Activated T-cell treated with anti-CD3 and anti-CD28 coated beads, Interleukin-2, amount 50 U/mL, for 48 hours (primary cell): ENCODE measurements at regions not wholly inside any gene's neighbourhood (a gene's known extent, or its start where the extent isn't known, plus 50 kb on each side); places are given as distances from the start of the nearest gene placed in this dataset.
"Not testable (repeated sequence)": the region's sequence is repeated elsewhere in the genome, so short reads cannot be mapped to it uniquely, and the experiment has no call there.

Experiments used
- DNase-seq, 2 experiments: peaks; one replicate each; pipeline ENCODE4 v3.0.0-alpha.2; 2020

GRCh38 chr1:25130895-25131294 lies 101.4 kb downstream of the SYF2 start:
- DNase-seq, result no peak

- no peak for DNase-seq
These were observed 102.9 kb downstream of the SYF2 start for GRCh38 chr1:25129380-25129779.

DNA sequence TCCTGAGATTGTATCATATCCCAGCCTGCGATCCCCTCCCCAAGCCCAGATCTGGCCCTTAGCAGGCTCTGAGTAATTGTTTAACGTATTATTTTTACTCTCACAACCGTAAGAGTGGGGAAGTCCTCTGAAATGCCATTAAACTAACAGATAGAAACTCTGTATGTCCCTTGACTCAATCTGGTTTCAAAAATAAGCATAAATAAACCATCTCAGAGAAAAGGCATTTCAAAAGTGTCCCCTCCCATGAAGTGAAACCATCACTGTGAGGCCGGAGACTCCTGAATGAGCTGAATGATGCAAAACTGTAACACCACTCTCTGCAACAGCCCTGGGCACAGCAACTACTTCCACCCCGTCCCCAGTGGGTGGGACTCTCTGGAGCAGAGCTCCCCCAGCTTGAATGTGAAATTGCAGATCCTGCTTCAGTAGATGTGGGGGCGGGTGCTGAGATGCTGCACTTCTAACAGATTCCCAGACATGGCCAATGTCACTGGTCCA lies 104.1 kb downstream of the SYF2 start:
- no peak for DNase-seq

GRCh38 chr1:25126562-25126961 lies 105.7 kb downstream of the SYF2 start:
- DNase-seq, result no peak

GRCh38 chr1:25123551-25123950 lies 108.8 kb downstream of the SYF2 start:
- peak in 1 of 2 experiments; percentile 36 for DNase-seq

DNA sequence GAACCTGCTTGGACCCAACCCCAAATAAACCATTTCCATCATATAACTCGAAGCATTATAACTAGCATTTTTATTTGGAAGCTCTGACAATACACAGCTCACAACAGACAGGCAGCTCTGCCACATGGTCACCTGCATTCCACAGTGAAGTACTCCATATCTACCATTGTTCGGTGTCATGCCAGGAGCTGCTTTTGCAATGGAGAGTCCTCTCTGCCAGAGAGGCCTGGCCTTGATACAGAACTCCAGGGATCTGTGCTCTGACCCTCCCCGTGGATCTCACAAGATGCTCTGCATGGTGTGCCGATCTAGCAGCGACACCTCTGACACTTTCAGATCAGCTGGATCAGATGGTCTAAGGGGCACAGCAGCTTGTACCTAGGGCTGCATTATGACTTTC lies 109.6 kb downstream of the SYF2 start:
- no peak for DNase-seq

GRCh38 chr1:25120281-25120680 lies 112.0 kb downstream of the SYF2 start:
- no peak for DNase-seq

DNA sequence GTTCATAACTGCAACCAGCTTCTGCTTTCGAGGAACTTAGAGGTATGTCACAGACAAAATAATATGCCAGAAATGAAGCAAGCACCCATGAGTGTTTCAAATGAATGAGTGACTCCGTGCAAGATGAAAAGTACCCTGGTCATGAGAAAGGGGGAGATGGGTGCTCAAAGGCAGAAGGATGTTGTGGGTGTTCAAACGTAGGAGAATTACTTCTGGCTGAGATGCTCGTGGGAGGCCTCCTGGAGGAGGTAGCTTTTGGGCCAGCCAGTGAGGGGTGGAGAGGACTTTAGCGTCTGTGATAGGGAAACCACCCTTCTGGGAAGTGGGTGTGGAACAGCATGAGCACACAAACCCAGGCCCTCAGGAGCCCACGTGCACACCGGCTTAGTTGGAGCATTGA lies 113.8 kb downstream of the SYF2 start:
- DNase-seq, result peak; percentile 53 to 63

DNA sequence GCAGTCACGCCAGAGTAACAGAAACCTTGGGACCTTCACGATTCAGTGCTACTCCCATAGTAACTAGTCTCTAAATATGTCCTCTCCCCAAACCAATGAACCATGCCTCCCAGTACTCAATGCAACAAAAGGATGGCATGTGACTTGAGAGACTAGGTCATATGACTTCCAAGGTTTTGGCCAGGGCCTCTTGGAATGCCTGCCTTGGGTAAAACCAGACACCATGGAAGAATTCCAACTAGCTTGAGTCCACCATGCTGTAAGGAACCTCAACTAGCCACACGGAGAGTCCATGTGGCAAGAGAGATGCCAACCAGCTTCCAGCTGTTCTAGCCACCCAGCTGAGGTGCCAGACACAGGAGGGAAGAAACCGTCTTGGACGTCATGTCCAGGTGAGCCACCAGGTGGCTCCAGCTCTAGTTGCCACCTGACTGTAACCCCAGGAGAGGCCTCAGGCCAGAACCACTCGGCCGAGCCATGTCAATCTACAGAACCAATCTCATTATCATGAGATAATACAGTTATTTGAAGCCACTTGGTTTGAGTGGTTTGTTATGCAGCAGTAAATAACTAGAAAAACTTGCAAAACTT lies 115.0 kb downstream of the SYF2 start:
- peak; percentile 54 to 64 for DNase-seq

DNA sequence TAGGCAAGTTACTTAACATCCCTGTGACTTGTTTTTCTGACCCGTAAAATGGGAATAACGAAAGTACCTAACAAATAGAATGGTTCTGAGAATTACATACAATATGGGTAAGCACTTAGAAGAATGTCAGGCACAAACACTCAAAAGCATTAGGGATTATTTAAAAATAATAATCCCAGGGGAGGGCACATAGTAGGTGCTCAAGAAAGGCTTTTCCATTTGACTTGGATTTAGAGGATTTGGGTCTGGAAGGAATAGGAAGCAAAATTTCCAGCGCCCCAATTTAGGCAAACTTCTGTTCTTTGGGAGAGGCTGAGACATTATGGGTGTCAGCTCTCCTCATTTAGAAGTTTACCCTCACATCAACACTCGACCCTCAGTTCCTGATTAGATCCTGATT lies 115.5 kb downstream of the SYF2 start:
- DNase-seq, result no peak

DNA sequence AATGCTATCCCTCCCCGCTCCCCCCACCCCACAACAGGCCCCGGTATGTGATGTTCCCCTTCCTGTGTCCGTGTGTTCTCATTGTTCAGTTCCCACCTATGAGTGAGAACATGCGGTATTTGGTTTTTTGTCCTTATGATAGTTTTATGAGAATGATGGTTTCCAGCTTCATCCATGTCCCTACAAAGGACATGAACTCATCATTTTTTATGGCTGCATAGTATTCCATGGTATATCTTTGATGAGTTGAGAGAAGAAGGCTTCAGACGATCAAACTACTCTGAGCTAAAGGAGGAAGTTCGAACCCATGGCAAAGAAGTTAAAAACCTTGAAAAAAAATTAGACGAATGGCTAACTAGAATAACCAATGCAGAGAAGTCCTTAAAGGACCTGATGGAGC lies 116.2 kb downstream of the SYF2 start:
- not testable (repeated sequence) for DNase-seq

DNA sequence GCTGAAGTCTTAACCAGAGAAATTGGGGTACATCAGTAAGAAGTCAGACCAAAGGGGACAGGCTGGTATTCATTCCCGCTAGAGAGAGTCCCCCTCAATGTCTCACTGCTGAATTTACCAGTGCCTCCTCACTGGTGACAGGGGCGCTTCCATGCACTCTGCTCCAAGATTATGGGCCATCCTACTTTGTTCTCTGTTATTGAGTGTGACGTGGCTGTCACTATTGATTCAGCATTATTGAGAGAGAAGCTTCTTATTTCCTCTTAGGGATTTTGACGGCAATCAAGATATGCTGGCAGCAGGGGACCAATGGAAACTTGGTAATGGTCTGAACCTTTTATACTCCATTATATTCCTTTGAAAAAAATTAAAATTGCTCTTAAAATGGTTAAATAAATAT lies 118.6 kb downstream of the SYF2 start:
- no peak for DNase-seq

DNA sequence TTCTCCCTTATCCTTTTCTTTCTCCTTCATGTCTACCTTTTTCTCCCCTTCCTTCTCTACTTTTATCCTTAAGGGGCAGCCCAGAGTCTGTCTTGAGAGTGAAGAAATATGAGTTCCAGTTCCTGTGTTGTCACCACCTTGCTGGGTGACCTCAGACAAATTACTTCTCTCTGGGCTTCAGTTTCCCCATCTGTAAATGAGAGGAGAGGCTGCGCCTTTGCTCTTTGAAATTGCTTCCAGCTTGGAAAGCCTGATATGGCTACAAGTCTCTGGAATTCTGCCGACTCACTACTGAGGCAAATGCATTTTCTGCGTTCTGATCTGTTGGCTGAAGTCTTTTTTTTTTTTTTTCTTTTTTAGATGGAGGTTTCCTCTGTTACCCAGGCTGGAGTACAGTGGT lies 119.2 kb downstream of the SYF2 start:
- DNase-seq, result no peak

DNA sequence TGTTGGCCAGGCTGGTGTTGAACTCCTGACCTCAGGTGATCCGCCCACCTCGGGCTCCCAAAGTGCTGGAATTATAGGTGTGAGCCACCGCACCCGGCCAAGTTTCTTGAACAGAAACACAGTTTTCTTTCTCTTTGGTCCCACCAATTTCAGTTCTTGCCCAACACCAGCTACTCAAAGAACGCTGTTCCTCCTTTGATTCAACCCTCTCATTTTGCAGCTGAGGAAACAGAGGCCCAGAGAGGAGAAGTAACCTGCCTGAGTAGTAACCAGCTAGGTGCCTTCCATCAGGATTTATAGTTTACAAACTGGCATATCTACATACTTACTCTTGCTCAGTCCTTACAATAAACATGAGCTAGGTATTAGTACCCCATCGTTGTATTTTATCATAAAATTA lies 119.9 kb downstream of the SYF2 start:
- no peak for DNase-seq

GRCh38 chr1:25111706-25112105 lies 120.6 kb downstream of the SYF2 start:
- DNase-seq, result no peak

GRCh38 chr1:25110485-25110884 lies 121.8 kb downstream of the SYF2 start:
- DNase-seq, result no peak

- DNase-seq, result no peak
These were observed 122.3 kb downstream of the SYF2 start for GRCh38 chr1:25110036-25110435.

DNA sequence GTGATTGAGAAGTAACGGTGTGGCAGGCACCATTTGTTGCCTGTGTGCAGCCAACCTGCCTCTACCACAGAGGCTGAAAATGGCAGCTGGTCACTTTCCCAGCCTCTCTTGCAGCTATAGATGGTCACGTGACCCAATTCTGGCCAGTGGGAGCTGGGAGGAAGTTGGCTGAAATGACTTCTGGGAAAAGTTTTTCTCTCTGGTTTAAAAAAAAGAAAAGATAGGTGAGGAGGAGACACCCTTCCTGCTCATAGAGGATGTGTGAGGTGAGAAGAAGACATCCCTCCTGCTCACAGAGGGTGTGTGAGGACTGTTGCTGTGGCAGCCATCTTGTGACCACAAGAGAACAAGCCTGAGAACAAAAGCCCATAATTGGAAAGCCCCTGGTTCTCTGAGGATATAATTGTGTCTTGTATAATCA lies 122.8 kb downstream of the SYF2 start:
- no peak for DNase-seq

DNA sequence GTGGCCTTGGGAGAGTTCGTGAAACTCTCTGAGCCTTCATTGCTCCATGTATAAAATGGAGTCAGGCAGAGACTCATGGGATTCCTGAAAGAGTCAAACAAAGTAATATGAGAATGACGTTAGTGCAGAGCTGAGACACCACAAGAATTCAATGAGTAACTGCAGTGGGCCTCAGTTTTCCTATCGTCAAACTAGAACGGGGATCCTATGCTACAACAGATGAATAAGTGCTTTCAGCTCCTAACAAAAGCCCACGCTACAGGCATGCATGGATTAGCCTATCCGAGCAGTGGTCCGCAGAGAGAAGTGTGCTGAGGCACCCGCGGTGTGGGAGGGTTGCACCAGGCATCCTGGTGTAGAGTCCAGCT lies 124.7 kb downstream of the SYF2 start:
- DNase-seq, result no peak

DNA sequence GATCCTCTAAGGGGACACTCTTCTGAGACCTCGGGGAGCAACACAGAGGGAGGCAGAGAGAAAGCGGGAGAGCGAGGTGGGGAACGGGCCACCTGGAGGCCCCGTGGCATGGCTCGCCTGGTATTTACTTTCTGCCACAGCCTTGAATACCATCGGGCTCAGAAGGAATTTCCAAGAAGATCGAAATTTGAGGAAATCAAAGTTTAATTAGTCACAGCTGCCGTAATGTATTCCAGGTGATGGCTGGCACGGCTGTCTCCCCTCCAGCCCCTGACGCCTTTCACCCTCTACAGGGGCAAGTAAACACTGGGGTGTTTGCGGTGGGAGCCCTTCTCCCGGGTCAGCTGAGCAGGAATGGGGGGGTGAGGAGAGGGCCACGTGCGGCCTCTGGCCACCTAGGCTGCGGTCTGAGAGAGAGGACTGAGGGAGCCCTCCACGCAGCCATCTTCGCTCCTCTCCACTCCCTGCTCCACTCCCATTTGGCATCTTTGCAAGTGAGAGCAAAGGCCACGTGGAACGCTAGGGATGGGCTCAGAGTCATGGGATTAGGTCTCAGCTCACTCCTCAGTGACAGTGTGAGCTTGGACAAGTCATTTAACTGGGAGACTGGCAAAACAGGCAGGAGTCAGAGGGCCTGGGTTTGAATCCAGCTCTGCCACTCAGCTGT lies 125.2 kb downstream of the SYF2 start:
- DNase-seq, result no peak

DNA sequence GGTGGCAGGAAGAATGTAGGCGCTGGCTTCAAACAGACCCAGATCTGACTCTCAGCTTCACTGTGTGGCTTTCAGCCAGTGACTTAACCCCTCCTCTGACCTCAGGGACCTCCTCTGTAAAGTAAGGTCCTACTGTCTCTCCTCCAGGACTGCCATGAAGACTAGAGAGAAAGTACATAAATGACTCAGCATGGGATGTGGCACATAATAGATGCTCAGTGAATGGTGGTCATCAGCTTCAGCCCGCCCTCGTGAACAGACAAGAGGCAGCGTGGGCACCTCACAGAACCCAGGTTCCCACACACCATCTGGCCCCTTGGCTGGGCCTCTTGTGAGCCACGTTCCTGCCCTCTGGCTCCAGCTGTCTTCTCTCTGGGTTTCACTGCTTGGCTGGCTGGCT lies 126.0 kb downstream of the SYF2 start:
- DNase-seq, result peak in 1 of 2 experiments; percentile 52

- DNase-seq, result no peak
These were observed 126.5 kb downstream of the SYF2 start for GRCh38 chr1:25105836-25106235.

- no peak for DNase-seq
These were observed 127.3 kb downstream of the SYF2 start for GRCh38 chr1:25104932-25105561.

- no peak for DNase-seq
These were observed 129.0 kb downstream of the SYF2 start for GRCh38 chr1:25103164-25103795.
